Gastroesophageal sphincter (tissue), 3 donors: ENCODE measurements at regions not wholly inside any gene's neighbourhood (a gene's known extent, or its start where the extent isn't known, plus 50 kb on each side); places are given as distances from the start of the nearest gene placed in this dataset.

Experiments used
- POLR2AphosphoS5 ChIP-seq: sonication (generic); formaldehyde crosslinking; IDR thresholded peaks from one replicate; pipeline ENCODE4 v1.6.1; 2017; ENCODE audit warnings: antibody characterized with exemption
- TF ChIP-seq, protein P1 (sequence below), 4 experiments: fragments of 200-600 bp in 2 of 4; fragments of 450-650 bp in 2 of 4; sonication (generic) in 1 of 4; IDR thresholded peaks; one replicate each; pipeline ENCODE4 v1.5.1; 2017 to 2019; ENCODE audit warnings: antibody characterized with exemption in 4 of 4, mild to moderate bottlenecking in 2 of 4, moderate library complexity in 2 of 4

DNA sequence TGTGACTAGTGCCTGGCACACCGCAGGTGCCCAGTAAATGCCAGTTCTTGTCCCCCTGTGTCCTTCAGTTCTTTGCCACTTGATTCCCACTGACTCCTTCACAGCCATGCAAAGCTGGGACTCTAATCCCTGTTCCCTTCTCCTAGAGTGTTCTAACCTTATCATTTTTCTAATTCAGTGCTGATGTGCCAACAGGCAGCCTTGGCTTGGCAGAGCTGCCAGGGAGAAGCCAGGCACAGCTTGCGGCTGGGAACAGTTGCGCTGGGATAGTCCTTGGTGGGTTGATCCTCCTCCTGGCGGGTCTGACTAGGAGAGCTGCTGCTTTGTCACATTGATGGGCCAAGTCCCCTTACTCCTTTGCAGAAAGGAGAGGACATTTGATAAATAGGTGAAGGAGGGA is 654.2 kb downstream of the HS3ST4 start:
- TF ChIP-seq, protein P1, sequence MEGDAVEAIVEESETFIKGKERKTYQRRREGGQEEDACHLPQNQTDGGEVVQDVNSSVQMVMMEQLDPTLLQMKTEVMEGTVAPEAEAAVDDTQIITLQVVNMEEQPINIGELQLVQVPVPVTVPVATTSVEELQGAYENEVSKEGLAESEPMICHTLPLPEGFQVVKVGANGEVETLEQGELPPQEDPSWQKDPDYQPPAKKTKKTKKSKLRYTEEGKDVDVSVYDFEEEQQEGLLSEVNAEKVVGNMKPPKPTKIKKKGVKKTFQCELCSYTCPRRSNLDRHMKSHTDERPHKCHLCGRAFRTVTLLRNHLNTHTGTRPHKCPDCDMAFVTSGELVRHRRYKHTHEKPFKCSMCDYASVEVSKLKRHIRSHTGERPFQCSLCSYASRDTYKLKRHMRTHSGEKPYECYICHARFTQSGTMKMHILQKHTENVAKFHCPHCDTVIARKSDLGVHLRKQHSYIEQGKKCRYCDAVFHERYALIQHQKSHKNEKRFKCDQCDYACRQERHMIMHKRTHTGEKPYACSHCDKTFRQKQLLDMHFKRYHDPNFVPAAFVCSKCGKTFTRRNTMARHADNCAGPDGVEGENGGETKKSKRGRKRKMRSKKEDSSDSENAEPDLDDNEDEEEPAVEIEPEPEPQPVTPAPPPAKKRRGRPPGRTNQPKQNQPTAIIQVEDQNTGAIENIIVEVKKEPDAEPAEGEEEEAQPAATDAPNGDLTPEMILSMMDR (IDR thresholded peaks at IDR 0.05) = no peak
- TF ChIP-seq POLR2AphosphoS5 = no peak
